T-helper 2 cell treated with Interferon-gamma antibody and Interleukin-4, amounts not matched to agents 5 μg/mL and 100 μg/mL, for 36 hours (primary cell): ENCODE measurements at regions not wholly inside any gene's neighbourhood (a gene's known extent, or its start where the extent isn't known, plus 50 kb on each side); places are given as distances from the start of the nearest gene placed in this dataset.
"Not testable (repeated sequence)": the region's sequence is repeated elsewhere in the genome, so short reads cannot be mapped to it uniquely, and the experiment has no call there.

Source experiments
- DNase-seq: peaks from one replicate; pipeline ENCODE4 v3.0.0; 2021; ENCODE audit warnings: low spot score
- H3K27ac Mint-ChIP-seq: one replicate; pipeline ENCODE4 v1.8.0; 2021; ENCODE audit warnings: mild to moderate bottlenecking, mixed read lengths
- H3K27me3 Mint-ChIP-seq: one replicate; pipeline ENCODE4 v1.8.0; 2021; ENCODE audit warnings: low read depth, mixed read lengths
- H3K36me3 Mint-ChIP-seq: one replicate; pipeline ENCODE4 v1.8.0; 2021; ENCODE audit warnings: low read depth, mixed read lengths
- H3K4me1 Mint-ChIP-seq: one replicate; pipeline ENCODE4 v1.8.0; 2021; ENCODE audit warnings: low read depth, mixed read lengths
- H3K4me3 Mint-ChIP-seq: one replicate; pipeline ENCODE4 v1.8.0; 2022; ENCODE audit warnings: mild to moderate bottlenecking, moderate library complexity, mixed read lengths
- H3K9me3 Mint-ChIP-seq: one replicate; pipeline ENCODE4 v1.8.0; 2021; ENCODE audit warnings: mixed read lengths

DNA sequence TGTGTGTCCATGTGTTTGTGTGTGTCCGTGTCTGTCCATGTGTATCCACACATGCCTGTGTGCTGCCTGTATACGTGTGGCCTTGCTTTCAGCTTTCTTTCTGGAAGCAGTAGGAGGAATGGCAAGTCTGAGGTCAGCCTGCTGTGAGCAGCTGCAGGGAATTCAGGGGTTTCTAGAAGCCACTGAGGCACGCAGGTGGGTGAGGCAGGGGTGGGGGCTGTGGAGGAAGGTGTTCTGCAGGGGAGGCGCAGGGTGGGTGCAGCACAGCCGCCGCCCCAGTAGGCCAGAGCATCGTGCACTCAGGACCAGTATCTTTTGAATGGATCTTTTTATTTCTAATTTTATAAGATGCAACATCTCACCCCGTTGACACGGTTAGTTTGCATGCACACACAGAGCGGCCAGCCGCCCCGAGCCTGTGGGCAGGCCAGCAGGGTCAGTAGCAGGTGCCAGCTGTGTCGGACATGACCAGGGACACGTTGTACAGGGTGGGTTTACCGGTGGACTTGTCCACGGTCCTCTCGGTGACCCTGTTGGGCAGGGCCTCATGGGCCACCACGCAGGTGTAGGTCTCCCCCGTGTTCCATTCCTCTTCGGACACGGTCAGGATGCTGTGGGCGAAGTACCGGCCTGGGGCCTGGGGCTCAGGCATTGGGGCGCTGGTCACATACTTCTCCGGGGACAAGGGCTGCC lies 327.7 kb downstream of the TMEM121 start:
- Mint-ChIP-seq H3K4me3 (no peak overlapping the region), H3K27ac (no peak overlapping the region)

DNA sequence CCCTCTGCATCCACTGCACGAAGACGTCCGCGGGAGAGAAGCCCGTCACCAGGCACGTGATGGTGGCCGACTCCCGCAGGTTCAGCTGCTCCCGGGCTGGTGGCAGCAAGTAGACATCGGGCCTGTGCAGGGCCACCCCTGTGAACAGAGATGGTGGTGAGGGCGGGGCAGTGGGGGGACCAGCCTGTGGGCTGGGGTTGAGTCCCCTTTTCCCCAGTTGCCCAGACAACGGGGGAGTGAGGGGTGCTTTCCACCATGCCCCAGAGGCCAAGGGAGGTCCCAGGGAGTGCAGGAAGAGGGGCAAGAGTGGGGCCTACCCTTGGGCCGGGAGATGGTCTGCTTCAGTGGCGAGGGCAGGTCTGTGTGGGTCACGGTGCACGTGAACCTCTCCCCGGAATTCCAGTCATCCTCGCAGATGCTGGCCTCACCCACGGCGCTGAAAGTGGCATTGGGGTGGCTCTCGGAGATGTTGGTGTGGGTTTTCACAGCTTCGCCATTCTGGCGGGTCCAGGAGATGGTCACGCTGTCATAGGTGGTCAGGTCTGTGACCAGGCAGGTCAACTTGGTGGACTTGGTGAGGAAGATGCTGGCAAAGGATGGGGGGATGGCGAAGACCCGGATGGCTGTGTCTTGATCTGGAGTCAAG lies 328.3 kb downstream of the TMEM121 start:
- no peak for DNase-seq
- peaks cover 8% of the 10 kb centered on the region for H3K36me3 Mint-ChIP-seq
- H3K27ac Mint-ChIP-seq: peak overlapping the region; percentile 32
- peak overlapping the region; percentile 40 for H3K4me3 Mint-ChIP-seq
- peaks cover 20% of the 10 kb centered on the region for H3K4me1 Mint-ChIP-seq
- H3K9me3 Mint-ChIP-seq: no peaks in the 10 kb centered on the region
- H3K27me3 Mint-ChIP-seq: no peaks in the 10 kb centered on the region

More for the DNA sequence above, 327.7 kb downstream of the TMEM121 start:
- peaks cover 20% of the 10 kb centered on the region for H3K4me1 Mint-ChIP-seq
- H3K9me3 Mint-ChIP-seq: no peaks in the 10 kb centered on the region
- H3K27me3 Mint-ChIP-seq: no peaks in the 10 kb centered on the region
- no peak for DNase-seq
- peaks cover 8% of the 10 kb centered on the region for H3K36me3 Mint-ChIP-seq

DNA sequence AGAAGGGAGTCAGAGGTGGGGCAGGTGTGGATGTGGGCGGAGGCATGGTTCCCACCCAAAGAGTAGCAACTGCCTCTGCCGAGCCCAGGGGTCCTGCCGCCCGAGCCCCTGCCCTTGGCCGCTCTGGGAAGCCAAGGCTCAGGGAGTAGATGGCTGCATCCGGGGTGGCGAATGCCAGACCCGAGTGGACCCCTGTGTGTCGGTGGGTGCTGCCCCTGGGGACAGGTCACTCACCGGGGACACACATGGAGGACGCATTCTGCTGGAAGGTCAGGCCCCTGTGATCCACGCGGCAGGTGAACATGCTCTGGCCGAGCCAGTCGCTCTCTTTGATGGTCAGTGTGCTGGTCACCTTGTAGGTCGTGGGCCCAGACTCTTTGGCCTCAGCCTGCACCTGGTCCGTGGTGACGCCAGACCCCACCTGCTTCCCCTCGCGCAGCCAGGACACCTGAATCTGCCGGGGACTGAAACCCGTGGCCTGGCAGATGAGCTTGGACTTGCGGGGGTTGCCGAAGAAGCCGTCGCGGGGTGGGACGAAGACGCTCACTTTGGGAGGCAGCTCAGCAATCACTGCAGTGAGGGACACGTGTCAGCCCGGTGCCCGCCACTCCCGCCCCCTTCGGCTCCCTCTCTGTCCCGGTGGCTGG lies 329.0 kb downstream of the TMEM121 start:
- no peak for DNase-seq
- Mint-ChIP-seq H3K27ac (peak overlapping the region; percentile 32), H3K36me3 (peaks cover 8% of the 10 kb centered on the region), H3K27me3 (no peaks in the 10 kb centered on the region), H3K4me3 (no peak overlapping the region), H3K9me3 (no peaks in the 10 kb centered on the region), H3K4me1 (peaks cover 23% of the 10 kb centered on the region)

DNA sequence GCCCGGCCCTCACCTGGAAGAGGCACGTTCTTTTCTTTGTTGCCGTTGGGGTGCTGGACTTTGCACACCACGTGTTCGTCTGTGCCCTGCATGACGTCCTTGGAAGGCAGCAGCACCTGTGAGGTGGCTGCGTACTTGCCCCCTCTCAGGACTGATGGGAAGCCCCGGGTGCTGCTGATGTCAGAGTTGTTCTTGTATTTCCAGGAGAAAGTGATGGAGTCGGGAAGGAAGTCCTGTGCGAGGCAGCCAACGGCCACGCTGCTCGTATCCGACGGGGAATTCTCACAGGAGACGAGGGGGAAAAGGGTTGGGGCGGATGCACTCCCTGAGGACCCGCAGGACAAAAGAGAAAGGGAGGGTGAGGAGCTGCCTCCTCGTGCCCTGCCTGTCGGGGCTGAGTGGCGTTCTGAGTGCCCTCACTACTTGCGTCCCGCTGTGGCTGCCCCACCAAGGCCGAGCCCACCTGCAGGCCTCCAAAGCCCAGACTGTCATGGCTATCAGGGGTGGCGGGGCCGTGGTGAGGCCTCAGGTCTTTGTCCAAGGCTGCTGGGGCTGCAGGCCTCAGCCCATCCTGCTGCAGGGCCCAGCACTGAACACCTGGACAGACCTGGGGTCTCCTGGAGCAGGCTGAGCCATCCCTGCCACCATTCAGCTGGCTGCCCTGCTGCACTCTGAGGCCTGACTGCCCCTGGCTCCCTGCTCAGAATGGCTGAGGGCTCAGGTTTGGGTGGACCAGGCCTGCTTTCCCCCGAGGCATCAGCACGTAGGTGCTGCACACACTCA lies 329.7 kb downstream of the TMEM121 start:
- Mint-ChIP-seq H3K4me3 (peak overlapping the region; percentile 67), H3K27me3 (peaks cover 5% of the 10 kb centered on the region), H3K4me1 (peaks cover 30% of the 10 kb centered on the region), H3K36me3 (peaks cover 8% of the 10 kb centered on the region), H3K9me3 (no peaks in the 10 kb centered on the region), H3K27ac (peak overlapping the region; percentile 87)
- no peak for DNase-seq

DNA sequence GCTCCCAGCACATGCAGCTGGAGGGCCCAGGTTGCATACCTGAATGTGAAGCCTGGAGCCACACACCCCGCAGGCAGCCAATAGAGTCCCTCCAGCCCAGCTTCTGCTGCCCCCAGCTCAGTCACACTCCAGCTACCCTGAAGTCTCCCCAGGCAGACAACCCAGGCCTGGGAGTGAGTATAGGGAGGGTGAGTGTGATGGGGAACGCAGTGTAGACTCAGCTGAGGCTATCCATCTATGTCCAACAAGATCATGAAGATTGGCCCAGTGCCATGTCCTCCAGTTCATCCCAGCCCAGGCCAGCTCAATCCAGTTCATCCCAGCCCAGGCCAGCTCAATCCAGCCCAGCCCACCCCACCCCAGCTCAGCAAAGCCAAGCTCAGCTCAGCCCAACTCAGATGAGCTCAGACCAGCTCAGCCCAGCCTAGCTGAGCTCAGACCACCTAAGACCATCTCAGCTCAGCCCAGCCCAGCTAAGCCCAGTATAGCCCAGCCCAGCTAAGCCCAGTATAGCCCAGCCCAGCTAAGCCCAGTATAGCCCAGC lies 330.4 kb downstream of the TMEM121 start:
- peaks cover 37% of the 10 kb centered on the region for H3K4me1 Mint-ChIP-seq
- peak overlapping the region; percentile 67 for H3K4me3 Mint-ChIP-seq
- H3K27ac Mint-ChIP-seq: peak overlapping the region; percentile 87
- H3K27me3 Mint-ChIP-seq: peaks cover 5% of the 10 kb centered on the region
- DNase-seq: no peak
- peaks cover 8% of the 10 kb centered on the region for H3K36me3 Mint-ChIP-seq
- H3K9me3 Mint-ChIP-seq: no peaks in the 10 kb centered on the region

DNA sequence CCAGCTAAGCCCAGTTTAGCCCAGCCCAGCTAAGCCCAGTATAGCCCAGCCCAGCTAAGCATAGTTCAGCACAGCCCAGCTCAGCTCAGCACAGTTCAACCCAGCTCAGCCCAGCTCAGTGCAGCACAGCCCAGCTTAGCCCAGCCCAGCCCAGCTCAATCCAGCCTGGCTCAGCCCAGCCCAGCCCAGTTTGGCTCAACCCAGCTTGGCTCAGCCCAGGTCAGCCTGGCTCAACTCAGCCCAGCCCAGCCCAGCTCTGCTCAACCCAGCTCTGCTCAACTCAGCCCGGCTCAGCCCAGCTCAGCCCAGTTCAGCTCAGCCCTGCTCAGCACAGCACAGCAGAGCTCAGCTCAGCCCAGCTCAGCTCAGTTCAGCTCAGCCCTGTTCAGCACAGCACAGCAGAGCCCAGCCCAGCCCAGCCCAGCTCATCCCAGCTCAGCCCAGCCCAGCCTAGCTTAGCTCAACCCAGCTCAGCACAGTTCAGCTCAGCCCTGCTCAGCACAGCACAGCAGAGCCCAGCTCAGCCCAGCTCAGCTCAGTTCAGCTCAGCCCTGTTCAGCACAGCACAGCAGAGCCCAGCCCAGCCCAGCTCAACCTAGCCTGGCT lies 330.9 kb downstream of the TMEM121 start:
- peaks cover 43% of the 10 kb centered on the region for H3K4me1 Mint-ChIP-seq
- peak overlapping the region; percentile 63 for H3K4me3 Mint-ChIP-seq
- peak overlapping the region; percentile 87 for H3K27ac Mint-ChIP-seq
- no peaks in the 10 kb centered on the region for H3K9me3 Mint-ChIP-seq
- DNase-seq: no peak
- H3K36me3 Mint-ChIP-seq: peaks cover 8% of the 10 kb centered on the region
- H3K27me3 Mint-ChIP-seq: peaks cover 5% of the 10 kb centered on the region

DNA sequence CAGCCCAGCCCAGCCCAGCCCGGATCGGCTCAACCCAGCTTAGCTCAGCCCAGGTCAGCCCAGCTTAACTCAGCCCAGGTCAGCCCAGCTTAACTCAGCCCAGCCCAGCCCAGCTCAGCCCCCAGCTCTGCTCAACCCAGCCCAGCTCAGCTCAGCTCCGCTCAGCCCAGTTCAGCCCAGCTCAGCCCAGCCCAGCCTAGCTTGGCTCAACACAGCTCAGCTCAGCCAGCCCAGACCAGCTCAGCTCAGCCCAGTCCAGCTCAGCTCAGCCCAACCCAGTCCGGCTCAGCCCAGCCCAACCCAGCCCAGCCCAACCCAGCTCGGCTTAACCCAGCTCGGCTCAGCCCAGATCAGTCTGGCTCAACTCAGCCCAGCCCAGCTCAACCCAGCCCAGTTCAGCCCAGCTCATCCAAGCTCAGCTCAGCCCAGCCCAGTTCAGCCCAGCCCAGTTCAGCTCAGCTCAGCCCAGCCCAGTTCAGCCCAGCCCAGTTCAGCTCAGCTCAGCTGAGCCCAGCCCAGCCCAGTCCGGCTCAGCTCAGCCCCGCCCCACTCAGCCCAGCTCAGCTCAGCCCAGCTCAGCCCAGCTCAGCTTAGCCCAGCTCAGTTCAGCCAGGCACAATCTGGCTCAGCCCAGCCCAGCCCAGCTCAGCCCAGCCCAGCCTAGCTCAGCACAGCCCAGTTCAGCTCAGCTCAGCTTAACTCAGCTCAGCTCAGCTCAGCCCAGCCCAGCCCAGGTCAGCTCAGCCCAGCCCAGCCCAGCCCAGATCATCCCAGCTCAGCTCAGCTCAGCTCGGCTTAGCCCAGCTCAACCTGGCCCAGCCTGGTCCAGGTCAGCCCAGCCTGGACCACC lies 331.7 kb downstream of the TMEM121 start:
- Mint-ChIP-seq H3K4me3 (peak overlapping the region; percentile 78), H3K27me3 (peaks cover 11% of the 10 kb centered on the region), H3K4me1 (peaks cover 50% of the 10 kb centered on the region), H3K27ac (peak overlapping the region; percentile 87), H3K36me3 (peaks cover 8% of the 10 kb centered on the region), H3K9me3 (no peaks in the 10 kb centered on the region)
- DNase-seq: no peak

DNA sequence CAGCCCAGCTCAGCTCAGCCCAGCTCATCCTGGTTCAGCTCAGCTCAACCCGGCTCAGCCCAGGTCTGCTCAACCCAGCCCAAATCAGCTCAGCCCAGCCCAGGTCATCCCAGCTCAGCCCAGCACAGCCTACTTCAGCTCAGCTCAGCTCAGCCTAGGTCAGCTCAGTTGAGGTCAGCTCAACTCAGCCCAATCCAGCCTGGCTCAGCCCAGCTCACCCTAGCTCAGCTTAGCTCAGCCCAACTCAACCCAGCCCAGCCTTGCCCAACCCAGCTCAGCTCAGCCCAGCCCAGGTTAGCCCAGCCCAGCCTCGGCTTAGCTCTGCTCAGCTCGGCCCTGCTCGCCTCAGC lies 332.3 kb downstream of the TMEM121 start:
- Mint-ChIP-seq H3K4me1 (peaks cover 52% of the 10 kb centered on the region), H3K27ac (peak overlapping the region; percentile 87), H3K9me3 (no peaks in the 10 kb centered on the region), H3K36me3 (peaks cover 5% of the 10 kb centered on the region), H3K4me3 (peak overlapping the region; percentile 78), H3K27me3 (peaks cover 11% of the 10 kb centered on the region)
- DNase-seq: no peak

DNA sequence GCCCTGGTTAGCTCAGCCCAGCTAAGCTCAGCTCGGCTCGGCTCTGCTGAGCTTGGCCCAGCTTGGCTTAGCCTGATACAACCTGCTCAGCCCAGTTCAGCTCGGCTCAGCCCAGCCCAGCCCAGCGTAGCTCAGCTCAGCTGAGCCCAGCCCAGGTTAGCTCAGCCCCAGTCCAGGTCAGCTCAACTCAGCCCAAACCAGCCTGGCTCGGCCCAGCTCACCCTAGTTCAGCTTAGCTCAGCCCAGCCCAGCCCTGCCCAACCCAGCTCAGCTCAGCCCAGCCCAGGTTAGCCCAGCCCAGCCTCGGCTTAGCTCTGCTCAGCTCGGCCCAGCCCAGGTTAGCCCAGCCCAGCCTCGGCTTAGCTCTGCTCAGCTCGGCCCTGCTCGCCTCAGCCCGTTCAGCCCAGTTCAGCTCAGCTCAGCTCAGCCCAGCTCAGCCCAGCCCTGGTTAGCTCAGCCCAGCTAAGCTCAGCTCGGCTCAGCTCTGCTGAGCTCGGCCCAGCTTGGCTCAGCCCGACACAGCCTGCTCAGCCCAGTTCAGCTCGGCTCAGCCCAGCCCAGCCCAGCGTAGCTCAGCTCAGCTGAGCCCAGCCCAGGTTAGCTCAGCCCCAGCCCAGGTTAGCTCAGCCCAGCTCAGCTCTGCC lies 332.8 kb downstream of the TMEM121 start:
- peaks cover 54% of the 10 kb centered on the region for H3K4me1 Mint-ChIP-seq
- H3K9me3 Mint-ChIP-seq, H3K36me3 Mint-ChIP-seq, DNase-seq: not testable (repeated sequence)
- peak overlapping the region; percentile 78 for H3K4me3 Mint-ChIP-seq
- H3K27me3 Mint-ChIP-seq: peaks cover 11% of the 10 kb centered on the region
- peak overlapping the region; percentile 88 for H3K27ac Mint-ChIP-seq

DNA sequence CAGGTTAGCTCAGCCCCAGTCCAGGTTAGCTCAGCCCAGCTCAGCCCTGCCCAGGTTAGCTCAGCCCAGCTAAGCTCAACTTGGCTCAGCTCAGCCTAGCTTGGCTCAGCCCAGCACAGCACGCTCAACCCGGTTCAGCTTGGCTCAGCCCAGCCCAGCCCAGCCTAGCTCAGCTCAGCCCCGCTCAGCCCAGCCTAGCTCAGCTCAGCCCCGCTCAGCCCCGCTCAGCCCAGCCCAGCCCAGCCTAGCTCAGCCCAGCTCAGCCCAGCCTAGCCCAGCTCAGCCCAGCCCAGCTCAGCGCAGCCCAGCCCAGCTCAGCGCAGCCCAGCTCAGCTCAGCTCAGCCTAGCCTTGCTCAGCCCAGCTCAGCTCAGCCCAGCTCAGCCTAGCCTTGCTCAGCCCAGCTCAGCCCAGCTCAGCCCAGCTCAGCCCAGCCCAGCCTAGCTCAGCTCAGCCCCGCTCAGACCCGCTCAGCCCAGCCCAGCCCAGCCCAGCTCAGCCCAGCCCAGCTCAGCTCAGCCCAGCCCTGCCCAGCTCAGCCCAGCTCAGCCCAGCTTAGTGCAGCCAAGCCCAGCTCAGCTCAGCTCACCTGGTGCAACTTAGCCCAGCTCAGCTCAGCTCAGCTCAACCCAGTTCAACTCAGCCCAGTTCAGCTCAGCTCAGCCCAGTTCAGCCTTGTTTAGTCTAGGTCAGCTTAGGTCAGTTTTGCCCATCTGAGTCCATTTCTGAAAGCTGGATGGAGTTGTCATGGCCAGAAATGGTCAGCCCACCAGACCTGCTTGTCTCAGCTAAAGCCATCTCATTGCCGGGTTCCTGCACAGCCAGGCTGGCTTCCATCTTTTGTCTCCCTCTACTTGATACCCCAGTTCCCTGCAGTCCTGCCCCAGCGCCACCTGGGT lies 333.6 kb downstream of the TMEM121 start:
- H3K4me3 Mint-ChIP-seq: peak overlapping the region; percentile 78
- DNase-seq: no peak
- H3K36me3 Mint-ChIP-seq: peaks cover 3% of the 10 kb centered on the region
- no peaks in the 10 kb centered on the region for H3K9me3 Mint-ChIP-seq
- peaks cover 54% of the 10 kb centered on the region for H3K4me1 Mint-ChIP-seq
- peak overlapping the region; percentile 88 for H3K27ac Mint-ChIP-seq
- peaks cover 11% of the 10 kb centered on the region for H3K27me3 Mint-ChIP-seq

DNA sequence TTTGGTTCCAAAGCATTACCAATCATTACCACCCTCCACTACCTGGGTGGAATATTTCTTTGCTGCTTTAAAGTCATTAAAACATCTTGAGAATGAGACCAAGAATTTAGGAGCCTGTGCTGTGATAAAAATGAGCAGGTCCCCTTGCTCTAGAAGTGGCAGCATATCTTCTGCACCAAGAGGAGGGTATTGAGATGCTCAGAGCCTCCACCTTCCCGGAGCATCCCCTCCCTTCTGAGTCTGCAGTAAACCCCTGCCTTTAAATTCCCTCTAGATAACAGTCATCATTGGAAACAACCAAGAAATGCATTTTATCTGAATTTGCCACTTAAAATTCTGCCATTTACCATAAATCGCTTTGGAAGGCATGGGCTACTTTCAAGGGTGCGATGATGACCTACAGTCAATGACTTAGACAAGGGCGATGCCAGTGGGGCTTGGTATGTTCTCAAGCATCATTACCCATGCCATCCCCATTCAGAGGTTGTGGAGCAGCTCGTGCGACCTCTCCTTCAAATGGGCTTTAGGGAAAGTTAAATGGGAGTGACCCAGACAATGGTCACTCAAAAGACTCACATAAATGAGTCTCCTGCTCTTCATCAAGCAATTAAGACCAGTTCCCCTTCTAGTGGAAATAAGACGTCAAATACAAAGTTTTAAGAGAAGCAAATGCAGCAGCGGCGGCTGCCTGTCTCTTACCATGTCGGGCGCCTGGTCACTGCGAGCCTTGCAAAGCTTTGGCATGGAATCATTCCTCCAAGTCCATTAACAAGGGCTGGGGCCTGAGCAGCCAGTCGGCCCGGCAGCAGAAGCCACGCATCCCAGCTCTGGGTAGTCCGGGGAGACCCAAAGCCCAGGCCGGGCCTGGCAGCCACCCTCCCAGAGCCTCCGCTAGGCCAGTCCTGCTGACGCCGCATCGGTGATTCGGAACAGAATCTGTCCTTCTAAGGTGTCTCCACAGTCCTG lies 334.5 kb downstream of the TMEM121 start:
- Mint-ChIP-seq H3K4me1 (peaks cover 54% of the 10 kb centered on the region), H3K27me3 (peaks cover 11% of the 10 kb centered on the region), H3K27ac (peak overlapping the region; percentile 88), H3K36me3 (peaks cover under 1% of the 10 kb centered on the region), H3K9me3 (no peaks in the 10 kb centered on the region), H3K4me3 (peak overlapping the region; percentile 78)
- DNase-seq: no peak
